ENCODE measurements at regions not wholly inside any gene's neighbourhood (a gene's known extent, or its start where the extent isn't known, plus 50 kb on each side); places are given as distances from the start of the nearest gene placed in this dataset.

DNA sequence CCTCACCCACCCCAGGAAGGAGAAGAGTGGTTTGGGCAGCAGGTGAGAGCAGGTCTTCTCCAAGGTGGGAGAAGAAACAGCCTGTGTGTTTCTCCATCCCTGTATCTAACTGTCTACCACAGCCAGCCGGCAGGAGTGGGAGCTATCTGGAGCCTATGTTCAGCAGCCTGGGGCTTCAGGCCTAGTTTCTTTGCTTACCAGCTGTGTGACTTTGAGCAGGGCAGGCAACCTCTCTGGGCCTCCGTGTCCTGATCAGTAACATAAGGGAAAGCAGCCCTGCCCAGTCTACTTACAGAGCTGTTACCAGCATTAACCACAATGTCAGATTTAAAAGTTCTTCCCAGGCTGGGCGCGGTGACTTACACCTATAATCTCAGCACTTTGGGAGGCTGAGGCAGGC lies 450.7 kb upstream of the ZMIZ1 start:
- TF ChIP-seq, protein P1, sequence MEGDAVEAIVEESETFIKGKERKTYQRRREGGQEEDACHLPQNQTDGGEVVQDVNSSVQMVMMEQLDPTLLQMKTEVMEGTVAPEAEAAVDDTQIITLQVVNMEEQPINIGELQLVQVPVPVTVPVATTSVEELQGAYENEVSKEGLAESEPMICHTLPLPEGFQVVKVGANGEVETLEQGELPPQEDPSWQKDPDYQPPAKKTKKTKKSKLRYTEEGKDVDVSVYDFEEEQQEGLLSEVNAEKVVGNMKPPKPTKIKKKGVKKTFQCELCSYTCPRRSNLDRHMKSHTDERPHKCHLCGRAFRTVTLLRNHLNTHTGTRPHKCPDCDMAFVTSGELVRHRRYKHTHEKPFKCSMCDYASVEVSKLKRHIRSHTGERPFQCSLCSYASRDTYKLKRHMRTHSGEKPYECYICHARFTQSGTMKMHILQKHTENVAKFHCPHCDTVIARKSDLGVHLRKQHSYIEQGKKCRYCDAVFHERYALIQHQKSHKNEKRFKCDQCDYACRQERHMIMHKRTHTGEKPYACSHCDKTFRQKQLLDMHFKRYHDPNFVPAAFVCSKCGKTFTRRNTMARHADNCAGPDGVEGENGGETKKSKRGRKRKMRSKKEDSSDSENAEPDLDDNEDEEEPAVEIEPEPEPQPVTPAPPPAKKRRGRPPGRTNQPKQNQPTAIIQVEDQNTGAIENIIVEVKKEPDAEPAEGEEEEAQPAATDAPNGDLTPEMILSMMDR (IDR thresholded peaks at IDR 0.05), result no peak
- intact Hi-C loops (cut with DNase I), result no loop called here
- no peaks in the 10 kb centered on the region for H3K27me3 ChIP-seq
- DNase-seq (no peak), ATAC-seq (no peak)
- H3K4me1 ChIP-seq, result peaks cover 0 to under 1% of the 10 kb centered on the region in 2 donors
- no peaks in the 10 kb centered on the region for H3K36me3 ChIP-seq
- H3K4me3 ChIP-seq, result no peak overlapping the region
- no peak overlapping the region for H3K27ac ChIP-seq
- H3K9me3 ChIP-seq, result no peaks in the 10 kb centered on the region

DNA sequence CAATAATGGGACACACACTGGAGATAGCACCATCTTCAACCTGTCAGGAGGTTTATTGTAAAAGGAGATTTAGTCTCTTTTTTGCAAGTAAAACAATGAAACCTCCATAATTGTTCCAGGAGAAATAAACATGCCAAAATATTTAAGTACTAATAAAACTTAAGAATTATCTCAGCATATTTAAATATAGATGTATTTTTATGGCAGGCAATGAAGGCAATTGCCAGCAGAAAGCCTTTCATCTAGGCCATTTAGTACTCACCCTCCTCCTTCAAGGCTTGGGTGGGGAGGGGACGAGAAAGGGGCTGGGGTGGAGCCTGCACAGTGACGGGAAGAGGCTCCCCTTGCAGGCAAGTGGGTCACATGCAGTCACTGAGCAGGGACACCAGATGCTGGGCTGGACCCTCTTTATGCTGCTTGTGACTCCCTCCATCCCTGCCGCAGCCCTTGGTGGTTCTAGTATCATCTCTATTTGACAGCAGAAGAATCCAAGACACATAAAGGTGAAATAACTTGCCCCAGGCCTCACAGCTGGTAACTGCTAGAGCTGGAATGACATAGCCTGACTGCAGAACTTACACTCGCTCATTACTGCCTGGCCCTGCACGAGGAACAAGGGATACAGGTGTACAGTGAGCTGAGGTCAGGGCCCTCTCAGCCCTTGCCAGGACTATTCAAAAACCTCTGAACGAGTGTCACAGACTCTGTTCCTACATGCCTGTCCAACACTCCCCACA lies 449.5 kb upstream of the ZMIZ1 start:
- TF ChIP-seq, protein P1 (IDR thresholded peaks at IDR 0.05), result no peak
- no peak for DNase-seq
- Histone ChIP-seq H3K9me3 (no peaks in the 10 kb centered on the region), H3K27me3 (no peaks in the 10 kb centered on the region), H3K4me1 (peaks cover 0 to 6% of the 10 kb centered on the region in 2 donors), H3K36me3 (no peaks in the 10 kb centered on the region), H3K4me3 (no peak overlapping the region), H3K27ac (no peak overlapping the region)
- intact Hi-C loops (cut with DNase I), result no loop called here
- no peak for ATAC-seq

DNA sequence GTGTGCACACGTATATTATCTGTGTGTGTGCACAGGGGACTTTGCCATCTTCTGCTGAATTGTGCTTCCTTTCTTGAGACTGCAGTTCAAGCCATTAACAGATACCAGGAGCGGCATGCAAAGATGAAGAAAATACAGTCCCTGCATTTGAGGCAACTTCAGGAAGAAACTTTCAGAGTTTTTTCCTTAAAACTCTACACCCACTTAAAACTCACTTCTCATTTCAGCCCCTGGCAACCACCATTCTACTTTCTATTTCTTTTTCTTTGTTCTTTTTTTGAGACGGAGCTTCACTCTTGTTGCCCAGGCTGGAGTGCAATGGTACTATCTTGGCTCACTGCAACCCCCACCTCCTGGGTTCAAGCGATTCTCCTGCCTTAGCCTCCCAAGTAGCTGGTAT lies 448.9 kb upstream of the ZMIZ1 start:
- Histone ChIP-seq H3K36me3 (no peaks in the 10 kb centered on the region), H3K9me3 (no peaks in the 10 kb centered on the region), H3K27ac (no peak overlapping the region), H3K4me3 (no peak overlapping the region), H3K4me1 (peaks cover 0 to 8% of the 10 kb centered on the region in 2 donors), H3K27me3 (no peaks in the 10 kb centered on the region)
- intact Hi-C loops (cut with DNase I), result no loop called here
- DNase-seq (no peak), ATAC-seq (no peak)
- TF ChIP-seq, protein P1 (IDR thresholded peaks at IDR 0.05), result no peak

DNA sequence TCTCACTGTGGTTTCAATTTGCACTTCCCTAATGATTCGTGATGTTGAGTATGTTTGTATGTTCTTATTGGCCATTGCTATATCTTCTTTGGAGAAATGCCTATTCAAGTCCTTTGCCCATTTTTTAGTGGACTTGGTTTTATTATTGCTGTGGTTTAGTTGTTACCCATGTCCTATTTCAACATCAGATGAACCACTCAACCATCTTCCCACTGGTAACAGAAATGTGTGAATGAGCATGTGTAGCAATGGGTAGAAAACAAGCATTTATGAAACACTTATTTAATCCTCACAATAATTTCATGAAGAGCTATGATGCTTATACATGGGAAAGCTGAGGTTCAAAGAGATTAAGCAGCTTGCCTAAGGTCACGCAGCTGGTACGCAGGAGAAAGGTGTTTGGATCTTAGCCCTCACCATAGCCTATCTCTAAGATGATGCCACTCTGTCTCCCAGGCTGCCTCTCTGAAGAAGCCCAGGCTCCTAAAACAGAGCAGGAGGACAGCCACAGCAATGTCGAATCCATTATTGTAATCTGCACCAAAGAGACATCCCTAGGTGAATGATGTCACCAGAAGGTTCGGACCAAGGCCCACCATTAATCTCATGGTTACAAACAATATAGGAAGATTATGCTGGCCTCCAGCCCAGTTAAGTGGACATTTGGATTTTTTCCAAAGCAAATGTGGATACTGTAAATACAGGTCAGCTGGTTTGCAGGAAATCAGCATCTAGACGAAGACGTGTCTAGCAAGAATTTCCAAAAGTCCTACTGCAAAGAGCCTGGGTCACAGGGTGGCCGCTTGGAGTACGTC lies 447.6 kb upstream of the ZMIZ1 start:
- H3K4me1 ChIP-seq, result peaks cover 0 to 8% of the 10 kb centered on the region in 2 donors

More for the DNA sequence above, 447.6 kb upstream of the ZMIZ1 start:
- ATAC-seq (no peak), DNase-seq (peak in 1 of 4 donors; percentile 47)
- intact Hi-C loops (cut with DNase I), result no loop called here
- H3K9me3 ChIP-seq, result no peaks in the 10 kb centered on the region
- TF ChIP-seq, protein P1 (IDR thresholded peaks at IDR 0.05), result no peak
- H3K27me3 ChIP-seq, result no peaks in the 10 kb centered on the region
- H3K4me3 ChIP-seq, result no peak overlapping the region
- no peak overlapping the region for H3K27ac ChIP-seq
- no peaks in the 10 kb centered on the region for H3K36me3 ChIP-seq

All from left lung (tissue), 4 donors.